Right ventricle myocardium superior (tissue), 1 donor: ENCODE measurements at regions not wholly inside any gene's neighbourhood (a gene's known extent, or its start where the extent isn't known, plus 50 kb on each side); places are given as distances from the start of the nearest gene placed in this dataset.
"Not testable (repeated sequence)": the region's sequence is repeated elsewhere in the genome, so short reads cannot be mapped to it uniquely, and the experiment has no call there.

Experiments
- ATAC-seq: fragments of 200-7000 bp; cut with Tn5 transposase; one replicate; pipeline ENCODE4 v1.9.1; 2020; ENCODE audit warnings: mild to moderate bottlenecking; ENCODE audit not compliant: poor library complexity
- DNase-seq: peaks from one replicate; pipeline ENCODE4 v3.0.0-alpha.2; 2020
- intact Hi-C: fragments of 100-400 bp; cut with DNase I; formaldehyde crosslinking; loops from one replicate; pipeline ENCODE4 v1.11.2; 2022
- donor health status: DM: no; HTN: yes; CAD: no; lungs with severe emphysema.

DNA sequence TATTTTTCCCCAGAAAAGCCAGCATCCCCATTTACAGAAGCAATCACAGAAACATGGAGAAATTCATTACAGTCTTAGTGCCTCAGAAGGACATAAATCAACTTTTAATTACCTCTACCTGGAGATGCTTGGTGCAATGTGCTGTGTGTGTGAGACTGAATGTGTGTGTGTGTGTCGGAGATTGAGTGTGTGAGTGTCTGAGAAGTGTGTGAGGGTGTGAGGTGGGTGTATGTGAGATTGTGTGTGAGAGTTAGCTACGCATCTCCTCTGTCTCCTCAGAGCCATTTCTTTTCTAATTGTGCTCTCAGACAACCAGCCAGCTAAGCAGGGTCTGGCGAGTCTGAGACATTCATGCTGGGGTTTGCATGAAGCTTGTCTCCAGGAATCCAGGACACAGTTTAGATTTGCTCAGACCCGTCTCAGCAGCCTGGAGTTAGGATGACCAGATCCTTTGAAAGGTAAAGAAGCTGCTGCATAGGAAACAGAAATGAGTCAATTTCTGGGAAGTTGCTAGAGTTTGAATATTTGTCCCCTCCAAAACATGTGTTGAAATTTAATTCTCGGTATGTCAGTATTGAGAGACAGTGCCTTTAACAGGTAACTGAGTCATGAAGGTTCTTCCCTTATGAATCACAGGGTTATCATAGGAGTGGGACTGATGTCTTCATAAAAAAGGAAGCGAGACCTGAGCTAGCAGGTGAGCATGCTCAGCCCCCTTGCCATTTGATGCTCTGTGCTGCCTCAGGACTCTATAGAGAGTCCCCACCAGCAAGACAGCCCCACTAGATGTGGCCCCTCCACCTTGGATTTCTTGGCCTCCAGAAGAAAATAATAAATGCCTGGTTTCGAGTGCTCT, 199.0 kb upstream of the PLGLB2 start:
- intact Hi-C loops, ATAC-seq, DNase-seq: not testable (repeated sequence)

DNA sequence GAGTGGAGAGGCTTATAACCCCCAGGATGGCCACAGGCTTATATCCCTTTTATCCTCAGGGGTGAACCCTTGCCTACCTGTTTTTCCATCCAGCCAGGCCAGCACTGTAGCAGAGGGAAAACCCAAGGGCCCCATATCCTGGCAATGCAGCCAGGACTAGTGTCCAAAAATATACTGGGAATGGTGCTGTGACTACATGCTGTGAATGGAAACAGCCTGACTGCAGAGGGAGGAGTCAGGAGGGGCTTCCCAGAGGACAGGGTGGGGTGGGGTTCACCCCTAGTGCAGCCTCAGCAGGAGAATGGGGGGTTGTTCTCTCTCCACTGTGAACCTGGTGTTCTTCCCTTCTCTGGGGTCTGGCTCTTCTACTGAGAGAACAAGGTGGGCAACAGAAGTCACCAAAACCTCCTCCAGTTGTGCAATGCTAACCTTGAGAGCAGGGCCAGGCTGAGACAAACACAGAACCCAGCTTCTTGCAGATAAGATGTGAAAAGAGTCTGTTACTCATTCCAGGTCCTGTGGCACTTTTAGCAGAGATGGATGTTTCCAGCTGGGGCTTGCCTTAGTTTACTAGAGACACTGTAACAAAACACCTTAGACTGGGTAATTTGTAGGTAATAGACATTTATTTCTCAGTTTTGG, 198.2 kb upstream of the PLGLB2 start:
- DNase-seq, intact Hi-C loops: not testable (repeated sequence)
- peak; percentile 93 for ATAC-seq

DNA sequence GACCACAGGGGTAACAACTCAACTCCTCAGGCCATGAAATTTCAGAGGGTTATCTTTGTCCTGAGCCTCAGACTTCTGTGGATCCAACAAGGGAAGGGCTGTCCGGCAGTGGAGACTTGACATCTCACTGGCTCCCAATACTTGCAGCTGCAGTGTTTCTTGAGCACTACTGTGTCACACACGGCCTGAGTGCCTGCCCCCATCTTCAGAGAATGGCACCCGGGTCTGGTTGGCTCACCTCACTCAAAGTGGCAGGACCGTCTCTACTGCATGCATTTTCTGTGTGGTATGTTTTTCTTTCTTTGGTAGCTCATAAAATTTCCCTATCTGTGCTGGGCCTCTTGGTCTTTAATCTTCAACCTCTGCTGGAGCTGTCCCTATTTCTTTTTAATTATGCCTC, 193.2 kb upstream of the PLGLB2 start:
- intact Hi-C loops, DNase-seq, ATAC-seq: not testable (repeated sequence)

DNA sequence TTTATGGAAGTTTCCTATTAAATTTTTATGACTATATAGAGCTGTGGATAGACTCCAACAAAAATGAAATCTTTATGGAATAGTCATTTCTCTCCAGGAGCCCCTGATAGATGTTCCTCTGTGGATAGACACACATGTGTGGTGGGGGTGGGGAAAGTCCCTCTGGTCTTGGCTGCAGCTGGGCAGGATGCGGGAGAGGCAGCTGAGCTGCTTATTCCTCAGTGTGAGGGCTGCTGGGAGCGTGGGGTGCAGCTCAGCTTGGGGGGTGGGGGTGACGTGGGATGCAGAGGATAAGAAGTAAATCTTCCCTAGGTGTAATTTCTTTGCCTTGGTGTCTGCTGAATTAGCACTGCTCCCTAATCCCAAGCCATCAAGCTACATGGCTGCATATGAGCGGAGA, 192.8 kb upstream of the PLGLB2 start:
- intact Hi-C loops, ATAC-seq, DNase-seq: not testable (repeated sequence)

DNA sequence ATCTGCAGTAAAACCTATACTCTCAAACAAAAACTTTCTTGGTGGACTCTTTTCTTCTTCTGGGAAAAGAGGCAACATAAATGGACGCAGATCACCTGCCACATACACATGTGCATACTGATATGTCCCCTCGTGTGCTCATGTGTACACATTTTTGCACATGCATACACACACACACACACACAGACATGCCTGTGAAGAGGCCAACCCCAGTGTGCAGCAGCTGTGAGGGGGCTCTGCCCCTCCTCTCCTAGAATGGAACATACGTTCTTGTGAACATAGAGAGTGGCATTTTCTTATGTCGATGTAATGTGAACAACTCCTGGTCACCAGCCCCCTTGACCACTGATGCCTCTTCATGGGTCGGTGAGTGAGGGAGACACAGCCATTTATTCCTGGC, 188.9 kb upstream of the PLGLB2 start:
- intact Hi-C loops, ATAC-seq, DNase-seq: not testable (repeated sequence)

DNA sequence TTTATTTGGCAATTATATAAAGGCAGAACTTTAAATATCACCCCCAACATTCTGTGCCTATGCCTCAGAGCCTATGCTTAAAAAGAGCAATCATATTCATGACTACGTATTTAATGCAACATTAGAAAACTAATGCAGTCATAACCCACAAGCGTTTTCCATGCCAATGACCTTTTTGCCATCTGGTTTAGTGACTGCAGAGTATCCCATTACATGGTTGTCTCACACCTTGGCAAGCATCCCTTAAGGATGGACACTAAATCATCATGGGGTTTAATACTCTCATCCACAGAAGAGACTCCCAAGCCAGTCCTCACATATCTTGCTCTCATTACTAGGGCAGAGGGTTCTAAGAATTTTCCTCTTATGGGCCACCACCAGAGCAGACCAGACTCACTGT, 188.2 kb upstream of the PLGLB2 start:
- ATAC-seq, DNase-seq, intact Hi-C loops: not testable (repeated sequence)

DNA sequence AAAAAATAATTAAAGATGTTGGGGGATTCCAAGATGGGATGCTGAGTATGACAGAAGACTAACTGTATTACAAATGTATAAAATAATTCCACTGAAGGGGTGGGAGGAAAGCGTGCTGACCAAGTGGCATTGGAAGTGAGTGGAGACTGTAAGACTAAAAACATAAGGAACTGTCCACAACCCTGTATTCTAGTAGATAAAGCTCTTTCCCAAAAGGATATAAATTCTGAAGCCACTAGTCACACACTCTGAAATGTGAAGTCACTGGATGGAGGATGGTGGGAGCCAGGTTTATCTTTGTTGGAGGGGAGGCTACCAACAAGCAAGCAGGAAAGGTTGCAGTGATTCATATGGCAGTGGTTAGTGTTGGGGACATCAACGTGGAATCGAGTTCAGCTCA, 182.8 kb upstream of the PLGLB2 start:
- ATAC-seq, intact Hi-C loops, DNase-seq: not testable (repeated sequence)

DNA sequence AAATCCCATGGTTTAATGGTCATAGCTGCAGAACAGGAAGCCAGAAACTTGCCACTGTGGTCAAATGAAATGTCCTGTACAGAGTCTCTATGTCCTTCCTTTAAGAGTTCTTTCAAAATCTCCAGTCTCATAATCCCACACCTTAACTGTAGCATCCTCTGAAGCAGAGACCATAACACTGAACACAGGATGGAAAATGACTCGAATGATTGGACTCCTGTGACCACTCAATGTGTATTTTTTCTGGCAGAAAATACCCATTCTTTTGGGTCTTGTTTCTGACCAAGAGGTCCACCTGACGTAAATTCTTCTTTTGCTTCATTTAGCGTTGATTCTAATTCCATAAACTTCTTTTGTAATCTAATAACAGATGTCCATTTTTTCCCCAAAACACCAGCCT, 181.4 kb upstream of the PLGLB2 start:
- ATAC-seq, intact Hi-C loops, DNase-seq: not testable (repeated sequence)

DNA sequence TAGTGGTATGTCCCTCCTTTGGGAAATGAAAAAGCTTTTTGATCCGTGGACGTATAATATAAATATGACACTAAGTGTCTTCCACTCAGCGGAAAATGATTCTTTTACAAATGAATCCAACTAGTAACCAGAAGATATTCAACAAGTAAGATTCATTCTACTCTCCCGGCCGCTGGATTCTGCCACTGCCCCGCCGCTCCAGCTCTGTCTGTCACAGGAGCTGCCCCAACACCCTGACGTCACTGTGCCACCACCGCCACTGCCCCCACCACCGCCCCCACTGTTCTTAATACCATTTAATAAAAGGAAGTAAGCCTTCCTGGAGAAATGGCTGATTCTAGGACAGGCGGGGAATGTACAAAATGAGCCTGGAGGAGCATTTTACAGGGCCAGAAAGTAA, 180.8 kb upstream of the PLGLB2 start:
- intact Hi-C loops, ATAC-seq: not testable (repeated sequence)

DNA sequence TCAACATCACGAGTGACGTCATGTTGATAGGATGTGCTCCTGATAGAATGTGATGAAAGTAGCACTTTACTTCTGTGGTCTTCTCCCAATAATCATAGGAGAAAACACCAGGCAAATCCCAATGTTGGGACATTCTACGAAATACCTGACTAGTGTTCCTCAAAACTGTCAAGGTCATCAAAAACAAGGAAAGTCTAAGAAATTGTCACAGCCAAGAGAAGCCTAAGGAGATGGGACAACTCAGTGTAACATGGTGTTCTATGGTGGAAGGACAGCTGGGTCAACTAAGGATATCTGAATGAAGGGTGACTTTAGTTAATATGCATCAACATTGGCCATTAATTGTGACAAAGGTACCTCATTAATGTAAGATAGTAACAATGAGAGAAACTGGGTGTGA, 180.0 kb upstream of the PLGLB2 start:
- intact Hi-C loops, ATAC-seq, DNase-seq: not testable (repeated sequence)

More for the DNA sequence above, 180.8 kb upstream of the PLGLB2 start:
- DNase-seq: not testable (repeated sequence)

DNA sequence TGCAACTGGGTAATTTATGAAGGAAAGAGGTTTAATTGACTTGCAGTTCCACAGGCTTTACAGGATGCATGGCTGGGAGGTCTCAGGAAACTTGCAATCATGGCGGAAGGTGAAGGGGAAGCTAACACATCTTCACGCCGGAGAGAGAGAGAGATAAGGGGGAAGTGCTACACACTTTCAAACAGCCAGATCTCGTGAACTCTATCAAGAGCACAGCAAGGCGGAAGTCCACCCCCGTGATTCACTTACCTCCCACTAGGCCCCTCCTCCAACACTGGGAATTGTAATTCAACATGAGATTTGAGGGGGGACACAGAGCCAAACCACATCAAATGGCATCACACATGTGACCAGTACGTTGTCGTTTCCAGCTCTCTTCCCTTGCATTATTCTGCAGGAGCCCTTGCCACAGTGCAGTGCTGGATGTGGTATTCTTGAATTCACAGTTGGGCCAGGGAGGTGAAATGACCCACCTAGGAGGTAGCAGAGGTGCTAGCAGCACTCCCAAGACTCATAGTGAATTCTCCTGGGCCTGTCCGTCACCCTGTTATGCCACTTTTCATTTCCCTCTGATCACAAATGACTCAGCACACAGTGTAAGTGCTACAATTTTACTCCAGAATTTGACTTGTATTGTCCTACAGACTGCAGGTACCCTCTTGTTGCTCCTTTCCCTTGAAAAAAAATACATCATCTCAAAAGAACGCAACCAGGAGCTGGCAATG, 179.2 kb upstream of the PLGLB2 start:
- ATAC-seq, intact Hi-C loops: not testable (repeated sequence)
- peak; percentile 45 for DNase-seq

DNA sequence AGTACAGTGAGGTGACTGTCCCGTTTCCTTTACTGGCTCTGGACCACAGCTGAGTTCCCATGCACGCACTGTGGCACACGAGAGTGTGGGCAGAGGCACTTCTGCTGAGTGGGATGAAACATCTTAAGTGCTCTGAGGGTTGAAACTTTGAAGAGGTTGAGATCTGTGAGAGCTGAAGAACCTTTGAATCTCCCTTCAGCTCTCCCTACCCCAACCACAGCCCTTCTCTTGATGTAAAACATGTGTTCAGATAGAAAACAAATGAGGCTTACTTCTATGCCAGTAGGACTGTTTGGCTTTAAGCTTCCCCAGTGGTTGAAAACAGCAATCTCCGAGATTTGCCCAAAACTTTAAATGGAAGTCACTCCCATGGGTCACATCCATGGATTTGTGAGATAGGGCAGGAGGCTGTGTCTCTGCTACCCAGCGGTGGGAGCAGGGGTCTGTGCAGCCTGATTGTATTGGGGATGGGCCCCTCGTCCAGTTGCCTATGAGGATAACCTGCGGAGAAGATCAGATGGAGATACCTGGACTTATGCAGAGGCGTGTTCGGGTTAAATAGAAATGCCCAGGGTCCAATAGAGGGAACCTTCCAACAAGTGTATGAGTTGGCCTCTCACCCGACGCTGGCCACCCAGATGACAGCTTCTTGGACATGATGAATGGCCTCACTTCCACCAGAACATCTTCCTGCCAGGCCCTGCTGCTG, 178.0 kb upstream of the PLGLB2 start:
- intact Hi-C loops, DNase-seq, ATAC-seq: not testable (repeated sequence)

DNA sequence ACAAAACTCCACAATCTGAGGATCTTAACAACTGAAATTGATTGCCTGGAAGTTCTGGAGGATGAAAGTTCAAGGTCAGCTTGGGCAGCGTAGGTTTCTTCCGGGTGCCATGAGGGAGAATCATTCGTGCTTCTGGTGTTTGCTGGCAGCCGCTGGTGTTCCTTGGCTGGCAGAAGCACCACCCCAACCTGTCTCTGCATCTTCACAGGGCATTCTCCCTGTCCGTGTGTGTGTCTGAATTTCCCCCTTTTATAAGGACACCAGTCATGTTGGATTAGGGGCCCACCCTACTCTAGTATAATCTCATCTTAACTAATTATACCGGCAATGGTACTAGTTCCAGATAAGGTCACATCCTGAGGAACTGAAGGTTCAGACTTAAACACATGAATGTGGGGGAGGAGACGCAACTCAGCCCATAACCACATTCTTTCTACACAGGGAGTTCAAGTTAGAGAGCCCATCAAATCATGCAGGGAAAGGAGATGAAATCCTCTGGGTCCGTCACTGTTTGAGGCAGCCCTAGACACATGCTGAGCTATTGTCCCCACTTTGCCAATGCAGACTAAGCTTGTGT, 175.9 kb upstream of the PLGLB2 start:
- DNase-seq, intact Hi-C loops, ATAC-seq: not testable (repeated sequence)

DNA sequence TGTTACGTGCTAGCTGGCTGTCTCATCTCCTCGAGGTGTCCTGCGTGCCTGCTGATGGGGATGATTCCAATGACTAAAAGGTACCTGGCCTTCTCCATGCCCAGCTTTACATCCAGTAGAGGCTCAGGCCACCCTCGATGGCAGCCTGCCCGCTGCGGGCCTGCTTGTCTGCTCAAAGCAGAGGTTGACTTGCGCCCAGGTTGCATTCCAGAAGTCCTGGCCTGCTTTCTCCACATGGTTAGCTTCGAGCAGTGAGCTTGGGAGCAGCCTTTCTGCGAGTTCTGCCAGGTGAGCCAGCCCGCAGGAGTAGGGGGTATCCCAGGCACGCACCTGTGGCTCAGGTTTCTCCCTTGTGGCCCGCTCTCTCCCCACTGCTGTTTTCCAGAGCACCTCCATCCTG, 175.0 kb upstream of the PLGLB2 start:
- DNase-seq: peak; percentile 51
- intact Hi-C loops: not testable (repeated sequence)
- peak; percentile 7 for ATAC-seq

DNA sequence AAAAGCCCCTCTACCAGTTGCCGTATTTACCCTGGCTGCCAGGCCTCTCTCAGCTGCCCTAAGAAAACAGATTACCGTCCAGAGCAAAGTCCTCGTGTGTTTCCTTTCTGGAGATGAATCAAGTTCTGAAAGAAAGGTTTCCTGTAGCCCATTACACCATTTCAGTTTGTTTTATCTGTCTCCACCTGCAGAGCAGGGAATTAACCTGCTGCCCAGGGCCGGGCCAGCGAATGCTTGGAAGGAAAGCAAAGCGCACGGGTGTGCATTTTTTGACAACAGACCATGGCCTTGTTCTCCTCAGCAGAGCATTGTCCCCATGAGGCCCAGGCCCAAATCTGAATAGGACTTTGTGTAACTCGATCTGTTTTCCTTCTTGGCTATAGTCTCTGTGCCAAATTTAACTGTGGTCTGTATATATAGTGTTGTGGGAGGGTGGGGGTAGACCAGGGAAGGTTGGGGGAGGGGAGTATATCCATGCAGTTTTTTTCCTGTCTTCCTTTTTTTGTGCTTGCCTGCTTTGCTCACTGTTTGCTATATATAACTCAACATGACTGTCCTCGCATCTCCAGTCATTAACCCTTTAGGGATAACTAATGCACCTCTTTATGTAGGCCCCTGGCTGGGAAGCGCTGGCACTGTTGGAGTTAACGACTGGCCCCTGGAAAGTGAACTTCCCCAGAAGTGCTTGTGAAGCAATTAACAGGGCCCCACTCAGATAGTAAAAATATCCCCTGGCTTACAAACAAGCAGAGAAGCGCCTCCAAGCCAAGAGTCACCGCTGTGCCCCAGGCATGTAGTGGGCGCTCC, 174.3 kb upstream of the PLGLB2 start:
- not testable (repeated sequence) for DNase-seq

DNA sequence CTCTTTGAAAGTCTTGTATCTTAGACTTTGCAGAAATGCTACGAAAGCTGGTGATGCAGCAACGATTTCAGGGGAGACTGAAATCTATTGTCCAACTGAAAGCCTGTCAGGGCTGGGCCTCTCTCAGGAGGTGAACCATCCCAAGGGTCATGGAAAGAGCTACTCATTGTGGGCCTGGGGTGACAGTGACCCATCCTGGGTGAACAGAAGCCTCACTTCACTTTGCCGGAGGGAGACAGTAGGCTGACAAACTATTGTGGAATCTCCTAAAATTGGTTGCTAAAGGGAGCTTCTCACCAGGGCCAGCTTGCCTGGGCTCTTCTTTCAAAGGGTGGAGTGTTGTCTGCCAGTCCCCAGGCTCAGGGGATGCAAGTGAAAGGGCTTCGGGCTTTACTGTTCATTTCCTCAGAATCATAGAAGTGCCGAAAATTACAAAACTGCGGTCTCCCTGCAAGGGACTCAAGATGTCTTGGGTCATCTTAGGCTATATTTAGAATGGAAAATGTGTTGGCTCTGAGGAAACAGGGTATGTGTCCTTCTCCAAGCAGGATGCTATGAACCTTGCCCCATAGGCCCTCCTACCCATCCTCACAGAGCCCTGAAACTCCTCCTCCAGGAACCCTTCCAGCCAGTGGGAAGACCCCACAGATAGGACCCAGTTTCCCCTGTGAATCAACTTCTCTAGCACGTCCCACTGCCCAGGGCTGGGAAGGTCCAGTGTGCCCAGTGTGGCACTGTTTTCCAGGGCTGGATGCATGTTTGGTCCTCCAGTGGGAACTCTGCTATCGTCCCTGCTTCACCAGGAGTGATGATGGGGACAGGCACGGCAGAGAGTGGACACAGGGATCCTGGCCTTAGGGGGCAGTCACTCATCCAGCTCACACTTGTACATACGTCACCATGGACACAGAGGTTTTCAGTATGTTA, 173.4 kb upstream of the PLGLB2 start:
- ATAC-seq: peak; percentile 11
- intact Hi-C loops, DNase-seq: not testable (repeated sequence)

More for the DNA sequence above, 174.3 kb upstream of the PLGLB2 start:
- peak; percentile 74 for ATAC-seq
- intact Hi-C loops: not testable (repeated sequence)
